Lung (tissue), 11 donors: ENCODE measurements at regions not wholly inside any gene's neighbourhood (a gene's known extent, or its start where the extent isn't known, plus 50 kb on each side); places are given as distances from the start of the nearest gene placed in this dataset.

Experiments used
- ATAC-seq: fragments of 200-7000 bp; cut with Tn5 transposase; one replicate; pipeline ENCODE4 v1.9.1; 2020; ENCODE audit warnings: moderate number of reproducible peaks; ENCODE audit not compliant: insufficient read depth, low FRiP score
- DNase-seq, 3 donors: peaks; one replicate each; pipeline ENCODE4 v3.0.0-alpha.2; 2013 to 2017
- H3K27ac ChIP-seq, 2 donors: one replicate each; pipeline ENCODE4 v1.5.1; 2013; ENCODE audit warnings: mild to moderate bottlenecking in 2 of 2, moderate library complexity in 2 of 2, control low read depth in 1 of 2, inconsistent platforms in 1 of 2, low read depth in 1 of 2, low read length in 1 of 2
- H3K27me3 ChIP-seq, 3 donors: one replicate each; pipeline ENCODE4 v1.5.1; 2013; ENCODE audit warnings: low read length in 2 of 3; ENCODE audit not compliant: control insufficient read depth in 3 of 3, insufficient read depth in 3 of 3
- H3K36me3 ChIP-seq, 4 donors: one replicate each; pipeline ENCODE4 v1.5.1; 2013; ENCODE audit warnings: low read length in 4 of 4, mild to moderate bottlenecking in 1 of 4, moderate library complexity in 1 of 4; ENCODE audit not compliant: control insufficient read depth in 4 of 4, insufficient read depth in 4 of 4
- H3K4me1 ChIP-seq, 5 donors: one replicate each; pipeline ENCODE4 v1.5.1; 2013; ENCODE audit warnings: low read length in 5 of 5, mild to moderate bottlenecking in 2 of 5, moderate library complexity in 1 of 5; ENCODE audit not compliant: control insufficient read depth in 5 of 5, insufficient read depth in 5 of 5
- H3K4me3 ChIP-seq: one replicate; pipeline ENCODE4 v1.5.1; 2013; ENCODE audit warnings: mild to moderate bottlenecking, control low read depth, moderate library complexity
- H3K9ac ChIP-seq, 2 donors: one replicate each; pipeline ENCODE4 v1.5.1; 2013; ENCODE audit warnings: low read length in 2 of 2, control low read depth in 1 of 2; ENCODE audit not compliant: insufficient read depth in 1 of 2
- H3K9me3 ChIP-seq, 4 donors: one replicate each; pipeline ENCODE4 v1.5.1; 2013; ENCODE audit warnings: low read length in 3 of 4, mild to moderate bottlenecking in 1 of 4, moderate library complexity in 1 of 4; ENCODE audit not compliant: control insufficient read depth in 4 of 4, insufficient read depth in 3 of 4
- CTCF ChIP-seq: IDR thresholded peaks from 2 replicates; pipeline ENCODE4 v1.5.1; 2012; ENCODE audit warnings: mild to moderate bottlenecking; ENCODE audit errors: control extremely low read depth, extremely low read depth
- WGBS, 2 donors: extraction: QIAGEN DNeasy Blood & Tissue Kit; methylation state at CpG; one replicate each; pipeline ENCODE4 v1.1.7; 2013; 5-methylcytosine and 5-hydroxymethylcytosine counted together
- donor health status: control.
- donor health status: control.
- donor health status: Bipolar disorder and iron deficiency.
- donor health status: healthy.
- donor health status: DM: yes; HTN: yes; CAD: no.

- 63 to 67% methylated on average over 8 of the region's 8 CpGs for WGBS, 2 donors
- H3K9me3 ChIP-seq, result no peaks in the 10 kb centered on the region
- H3K4me1 ChIP-seq, result no peaks in the 10 kb centered on the region
- H3K4me3 ChIP-seq, result no peak overlapping the region
- TF ChIP-seq CTCF, result no peak
- H3K9ac ChIP-seq, result no peak overlapping the region
- no peaks in the 10 kb centered on the region for H3K36me3 ChIP-seq
- no peak overlapping the region for H3K27ac ChIP-seq
- no peak for ATAC-seq
- DNase-seq, result no peak
- H3K27me3 ChIP-seq, result no peaks in the 10 kb centered on the region
Observed at GRCh38 chr4:188246488-188246887, 107.2 kb downstream of the TRIML1 start.

DNA sequence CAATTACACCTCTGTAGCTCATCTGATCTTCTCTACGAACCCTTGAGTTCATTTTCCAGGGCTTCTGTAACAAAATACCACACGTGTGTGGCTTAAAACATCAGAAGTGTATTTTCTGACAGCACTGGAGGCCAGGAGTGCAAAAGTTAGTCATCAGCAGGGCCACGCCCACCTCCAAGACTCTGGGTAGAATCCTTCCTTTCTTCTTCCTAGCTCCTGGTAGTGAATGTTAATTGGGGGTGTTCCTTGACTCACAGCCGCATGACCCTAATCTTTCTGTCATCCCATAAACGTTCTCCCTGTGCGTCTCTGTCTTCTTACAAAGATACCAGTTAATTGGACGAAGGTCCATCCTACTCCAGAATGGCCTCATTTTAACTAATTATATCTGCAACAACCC lies 115.0 kb downstream of the TRIML1 start:
- Histone ChIP-seq H3K4me1 (no peaks in the 10 kb centered on the region), H3K27ac (no peak overlapping the region), H3K27me3 (no peaks in the 10 kb centered on the region), H3K9ac (no peak overlapping the region), H3K36me3 (no peaks in the 10 kb centered on the region), H3K9me3 (no peaks in the 10 kb centered on the region), H3K4me3 (no peak overlapping the region)
- DNase-seq (no peak), ATAC-seq (no peak)
- WGBS, 2 donors, result 85 to 88% methylated on average over 7 of the region's 7 CpGs
- TF ChIP-seq CTCF, result no peak

DNA sequence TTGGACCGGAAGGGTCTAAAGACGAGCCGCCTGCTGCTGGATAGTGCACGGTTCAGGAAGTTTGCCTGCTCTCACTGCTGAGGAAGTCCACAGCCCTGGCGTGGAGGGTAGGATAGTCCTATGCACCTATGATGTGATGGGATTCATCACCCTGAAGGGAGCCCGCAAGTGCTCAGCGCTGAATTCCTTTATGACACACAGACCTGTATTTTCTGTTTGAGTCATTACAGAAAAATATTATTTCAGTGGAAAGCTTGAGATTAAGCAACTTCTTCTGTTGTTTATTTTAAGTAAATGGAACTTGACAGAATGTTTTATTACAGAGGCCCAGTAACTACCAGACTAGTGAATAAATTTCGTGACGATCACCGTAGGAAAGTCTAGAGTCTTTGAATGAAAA lies 123.2 kb downstream of the TRIML1 start:
- no peak for TF ChIP-seq CTCF
- 65 to 70% methylated on average over 10 of the region's 10 CpGs for WGBS, 2 donors
- Histone ChIP-seq H3K9ac (no peak overlapping the region), H3K27me3 (no peaks in the 10 kb centered on the region), H3K9me3 (no peaks in the 10 kb centered on the region), H3K36me3 (no peaks in the 10 kb centered on the region), H3K4me3 (no peak overlapping the region), H3K4me1 (no peaks in the 10 kb centered on the region), H3K27ac (no peak overlapping the region)
- DNase-seq (no peak), ATAC-seq (no peak)

- no peak for TF ChIP-seq CTCF
- H3K36me3 ChIP-seq, result no peaks in the 10 kb centered on the region
- no peaks in the 10 kb centered on the region for H3K9me3 ChIP-seq
- 82 to 93% methylated on average over 5 of the region's 5 CpGs for WGBS, 2 donors
- ATAC-seq, result no peak
- H3K4me3 ChIP-seq, result no peak overlapping the region
- DNase-seq, result no peak
- no peaks in the 10 kb centered on the region for H3K27me3 ChIP-seq
- no peak overlapping the region for H3K27ac ChIP-seq
- H3K4me1 ChIP-seq, result no peaks in the 10 kb centered on the region
- no peak overlapping the region for H3K9ac ChIP-seq
Observed at GRCh38 chr4:188263321-188263720, 124.1 kb downstream of the TRIML1 start.
